ENCODE measurements at regions not wholly inside any gene's neighbourhood (a gene's known extent, or its start where the extent isn't known, plus 50 kb on each side); places are given as distances from the start of the nearest gene placed in this dataset.
A peak's percentile ranks its signal among the peaks of the same experiment; 100 is the strongest.
"Not testable (repeated sequence)": the region's sequence is repeated elsewhere in the genome, so short reads cannot be mapped to it uniquely, and the experiment has no call there.

- ChIA-PET CTCF (interaction anchor here (0.6 kb wide), 1 partner anchor 1019 kb away, joined by 3 read pairs; no protein-coding TSS in a partner anchor), POLR2A (ENCODE audit: low non-redundant PET) (interaction anchor here (0.5 kb wide), 1 partner anchor 618 kb away, joined by 5 read pairs; no protein-coding TSS in a partner anchor)
- no peak for TF ChIP-seq CTCF (conservative IDR thresholded peaks at IDR 0.05; ENCODE audit: low read depth)
- H3K27ac ChIP-seq = no peak overlapping the region
- DNase-seq (ENCODE audit: low spot score) = no peak
Measured at GRCh38 chr14:89473569-89473968, 56.5 kb upstream of the FOXN3 start.

GRCh38 chr14:89470401-89470800 lies 53.4 kb upstream of the FOXN3 start:
- no peak overlapping the region for H3K27ac ChIP-seq
- no peak for TF ChIP-seq CTCF (conservative IDR thresholded peaks at IDR 0.05; ENCODE audit: low read depth)
- POLR2A ChIA-PET (ENCODE audit: low non-redundant PET) = no interaction called here

GRCh38 chr14:89469210-89470198 lies 52.5 kb upstream of the FOXN3 start:
- ChIA-PET POLR2A (ENCODE audit: low non-redundant PET) (no interaction called here), CTCF (interaction anchor here (0.7 kb wide), 1 partner anchor 200 kb away, joined by 5 read pairs; no protein-coding TSS in a partner anchor)
- TF ChIP-seq CTCF (conservative IDR thresholded peaks at IDR 0.05; ENCODE audit: low read depth) = no peak
- no peak overlapping the region for H3K27ac ChIP-seq
- DNase-seq (ENCODE audit: low spot score) = no peak

More at GRCh38 chr14:89470401-89470800, 53.4 kb upstream of the FOXN3 start:
- no peak for DNase-seq (ENCODE audit: low spot score)
- CTCF ChIA-PET = no interaction called here

GRCh38 chr14:89468566-89468965 lies 51.5 kb upstream of the FOXN3 start:
- DNase-seq (ENCODE audit: low spot score) = no peak
- no peak overlapping the region for H3K27ac ChIP-seq
- ChIA-PET CTCF (interaction anchor here (0.7 kb wide), 1 partner anchor 25 kb away, joined by 4 read pairs; no protein-coding TSS in a partner anchor), POLR2A (ENCODE audit: low non-redundant PET) (no interaction called here)
- no peak for TF ChIP-seq CTCF (conservative IDR thresholded peaks at IDR 0.05; ENCODE audit: low read depth)

GRCh38 chr14:89468030-89468429 lies 51.0 kb upstream of the FOXN3 start:
- CTCF ChIA-PET = interaction anchor here (0.7 kb wide), 1 partner anchor 24 kb away, joined by 4 read pairs; no protein-coding TSS in a partner anchor
- DNase-seq (ENCODE audit: low spot score); POLR2A ChIA-PET (ENCODE audit: low non-redundant PET); H3K27ac ChIP-seq: not testable (repeated sequence)

GRCh38 chr14:89466944-89467343 lies 49.9 kb upstream of the FOXN3 start:
- no peak for TF ChIP-seq CTCF (conservative IDR thresholded peaks at IDR 0.05; ENCODE audit: low read depth)
- CTCF ChIA-PET = interaction anchor here (0.6 kb wide), 1 partner anchor 126 kb away, joined by 3 read pairs; no protein-coding TSS in a partner anchor
- no peak for DNase-seq (ENCODE audit: low spot score)
- POLR2A ChIA-PET (ENCODE audit: low non-redundant PET) = no interaction called here
- 0 out of 2 replicates have a peak overlapping the region, but pooled peaks have one; percentile 20 for H3K27ac ChIP-seq

All from RWPE1 (cell line).